GM18498 (cell line): ENCODE measurements at regions not wholly inside any gene's neighbourhood (a gene's known extent, or its start where the extent isn't known, plus 50 kb on each side); places are given as distances from the start of the nearest gene placed in this dataset.
"Not testable (repeated sequence)": the region's sequence is repeated elsewhere in the genome, so short reads cannot be mapped to it uniquely, and the experiment has no call there.

ENCODE experiments used
- ATAC-seq: cut with Tn5 transposase; IDR thresholded peaks from one replicate; pipeline ENCODE4 v1.9.1; 2021; ENCODE audit warnings: mild to moderate bottlenecking, moderate library complexity; ENCODE audit not compliant: unreplicated experiment

DNA sequence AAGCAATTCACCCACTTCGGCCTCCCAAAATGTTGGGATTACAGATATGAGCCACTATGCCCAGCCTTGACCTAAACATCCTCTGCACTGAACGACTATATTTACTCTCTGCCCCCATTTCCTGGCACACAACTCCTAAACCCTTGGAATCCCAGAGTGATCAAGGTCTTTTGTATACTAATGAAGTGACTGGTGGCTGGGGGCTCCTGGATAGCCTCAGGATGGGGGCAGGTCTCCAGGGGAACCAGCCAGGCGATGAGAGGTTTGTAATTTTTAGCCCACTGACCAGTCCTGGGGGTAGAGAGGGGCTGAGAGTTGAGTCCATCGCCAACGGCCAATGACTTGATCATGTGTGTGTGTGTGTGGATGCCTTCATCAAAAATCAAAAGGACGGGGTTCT lies 71.1 kb downstream of the FAM50B start:
- no peak for ATAC-seq

DNA sequence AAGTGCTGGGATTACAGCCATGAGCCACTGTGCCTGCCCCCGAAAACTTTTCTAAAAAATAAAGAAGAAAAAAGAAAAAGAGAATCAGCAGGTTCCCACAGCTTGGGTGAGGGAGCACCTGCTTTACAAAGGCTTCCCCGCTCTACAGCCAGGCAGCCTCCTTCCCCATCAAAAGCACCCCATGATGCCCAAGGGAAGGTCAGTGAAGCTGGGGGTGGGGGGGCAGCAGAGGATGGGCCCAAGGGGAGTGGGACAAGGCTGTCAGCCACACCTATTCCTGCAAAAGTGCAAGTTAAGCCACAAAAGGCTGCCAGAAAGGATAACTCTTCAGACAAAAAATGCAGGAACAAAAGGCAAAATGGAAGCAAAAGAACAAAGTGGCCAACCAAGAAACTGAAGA lies 72.5 kb downstream of the FAM50B start:
- no peak for ATAC-seq

GRCh38 chr6:3922619-3923018 lies 73.4 kb downstream of the FAM50B start:
- not testable (repeated sequence) for ATAC-seq

DNA sequence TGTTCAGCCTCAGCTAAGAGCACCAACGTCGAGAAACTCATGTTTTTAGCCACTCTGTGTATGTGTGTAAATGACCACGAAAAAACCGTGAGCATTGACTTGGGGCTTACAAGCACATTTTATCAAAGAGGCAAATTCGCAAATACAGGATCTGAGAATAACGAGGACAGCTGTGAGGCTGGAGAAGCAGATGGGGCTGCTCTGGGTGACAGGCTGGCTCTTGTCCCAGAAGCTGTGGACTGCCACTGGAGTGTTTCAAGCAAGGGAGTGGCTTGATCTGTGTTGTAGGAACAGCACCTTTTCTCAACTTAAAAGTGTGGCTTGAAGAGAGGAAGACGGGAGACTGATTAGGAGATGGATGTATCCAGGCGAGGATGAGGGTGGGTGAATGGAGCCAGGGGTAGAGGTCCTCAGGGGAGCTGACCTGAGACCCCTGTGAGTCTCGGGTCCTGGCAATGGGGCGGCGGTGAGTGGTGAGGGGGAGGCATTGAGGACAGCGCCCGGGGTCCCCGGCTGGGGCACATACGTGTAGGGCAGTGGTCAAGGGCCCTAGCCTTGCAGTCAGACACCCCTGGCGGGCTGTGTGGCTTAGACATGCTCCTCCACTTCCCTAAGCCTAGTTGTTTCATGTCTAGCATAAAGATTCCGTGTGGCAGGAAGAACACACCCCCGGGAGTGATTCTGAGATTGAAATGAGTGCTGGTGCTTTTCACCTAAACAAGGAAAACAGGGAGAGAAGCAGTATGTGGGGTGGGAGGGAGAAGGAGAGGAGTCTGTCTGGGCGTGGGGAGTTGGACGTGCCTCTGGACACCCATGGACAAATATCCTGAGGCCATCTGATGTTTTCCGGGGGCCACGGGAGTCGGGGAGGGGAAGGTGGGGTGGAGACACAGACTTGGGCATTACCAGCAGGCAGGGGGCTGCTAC lies 76.3 kb downstream of the FAM50B start:
- not testable (repeated sequence) for ATAC-seq

DNA sequence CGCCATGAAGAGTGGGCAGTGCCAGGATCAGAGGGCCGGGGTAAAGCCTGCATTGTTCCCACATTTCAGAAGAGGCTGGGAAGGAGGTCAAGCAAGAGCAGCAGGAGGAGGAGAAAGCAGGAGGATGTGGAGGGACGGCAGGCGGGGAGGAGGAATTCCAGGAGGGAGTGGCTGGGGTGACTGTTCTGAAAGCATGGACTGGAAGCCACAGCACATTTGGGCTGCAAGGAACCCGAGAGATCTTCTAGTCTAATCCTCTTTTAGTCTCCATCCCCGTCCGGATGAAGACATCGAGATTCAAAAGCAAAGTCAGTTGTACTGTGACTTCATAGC lies 76.9 kb downstream of the FAM50B start:
- no peak for ATAC-seq

DNA sequence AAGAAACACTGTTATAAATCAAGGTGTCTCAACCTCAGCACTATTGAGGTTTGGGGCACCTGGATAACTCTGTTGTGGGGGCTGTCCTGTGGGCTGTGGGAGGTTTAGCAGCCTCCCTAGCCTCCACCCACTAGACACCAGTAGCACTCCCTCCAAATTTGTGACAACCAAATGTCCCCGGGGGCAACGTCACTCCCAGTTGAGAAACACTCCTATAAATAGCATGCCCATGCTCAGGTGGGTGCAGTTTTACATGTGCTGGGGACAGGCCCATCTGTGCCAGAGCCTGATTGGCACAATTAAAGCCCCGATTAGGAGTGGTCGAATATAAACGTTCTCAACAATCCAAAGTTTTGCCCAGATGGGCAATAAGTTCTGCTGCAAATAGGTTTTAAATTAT lies 78.9 kb downstream of the FAM50B start:
- ATAC-seq = no peak

DNA sequence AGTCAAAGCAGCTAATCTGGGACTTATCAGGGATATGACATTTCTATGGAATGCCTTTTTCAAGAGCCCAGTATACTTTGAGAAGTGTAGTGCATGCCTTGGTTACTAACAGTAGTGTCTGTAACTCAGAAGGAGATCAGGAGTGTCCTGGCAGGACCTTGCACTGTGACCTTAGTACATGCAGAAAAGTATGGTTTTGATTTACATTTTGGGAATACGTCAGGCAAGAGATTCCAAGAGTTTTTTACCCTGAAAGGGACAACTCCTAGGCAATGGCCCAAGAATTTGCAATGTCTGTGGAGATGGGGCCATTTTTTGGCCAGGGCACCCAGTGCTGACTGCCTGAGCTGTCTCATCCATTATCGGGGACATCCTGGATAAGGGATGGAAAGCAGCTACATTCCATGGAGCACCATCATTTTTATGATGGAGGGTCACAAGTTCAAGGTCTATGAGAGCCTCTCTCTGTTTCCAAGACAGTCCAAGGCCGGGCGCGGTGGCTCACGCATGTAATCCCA lies 80.2 kb downstream of the FAM50B start:
- no peak for ATAC-seq

GRCh38 chr6:3937438-3937837 lies 88.3 kb downstream of the FAM50B start:
- no peak for ATAC-seq

- no peak for ATAC-seq
These were observed 89.7 kb downstream of the FAM50B start for GRCh38 chr6:3938715-3939367.

- ATAC-seq = no peak
These were observed 90.3 kb downstream of the FAM50B start for GRCh38 chr6:3939368-3939958.

GRCh38 chr6:3939964-3940363 lies 90.8 kb downstream of the FAM50B start:
- ATAC-seq = no peak

DNA sequence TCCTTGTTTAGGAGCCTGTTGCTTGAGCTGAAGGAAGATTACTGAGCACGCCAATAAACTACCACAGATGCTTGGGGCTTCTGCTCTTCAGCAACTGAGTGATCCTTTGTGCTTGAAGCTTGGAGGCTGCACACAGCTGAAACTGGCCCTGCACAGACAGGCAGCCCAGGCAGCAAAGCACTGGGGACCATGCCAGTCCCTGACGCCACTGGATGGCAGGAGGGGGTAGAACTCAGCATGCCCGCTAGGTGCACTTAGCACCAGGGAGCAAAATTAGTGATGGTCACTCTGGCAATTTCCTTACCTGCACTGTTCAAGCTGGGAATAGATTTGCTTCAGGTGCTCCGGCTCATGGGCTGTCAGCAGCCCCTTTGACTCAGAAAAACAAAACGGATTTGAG lies 91.5 kb downstream of the FAM50B start:
- ATAC-seq = no peak

GRCh38 chr6:3943331-3943765 lies 94.2 kb downstream of the FAM50B start:
- no peak for ATAC-seq

DNA sequence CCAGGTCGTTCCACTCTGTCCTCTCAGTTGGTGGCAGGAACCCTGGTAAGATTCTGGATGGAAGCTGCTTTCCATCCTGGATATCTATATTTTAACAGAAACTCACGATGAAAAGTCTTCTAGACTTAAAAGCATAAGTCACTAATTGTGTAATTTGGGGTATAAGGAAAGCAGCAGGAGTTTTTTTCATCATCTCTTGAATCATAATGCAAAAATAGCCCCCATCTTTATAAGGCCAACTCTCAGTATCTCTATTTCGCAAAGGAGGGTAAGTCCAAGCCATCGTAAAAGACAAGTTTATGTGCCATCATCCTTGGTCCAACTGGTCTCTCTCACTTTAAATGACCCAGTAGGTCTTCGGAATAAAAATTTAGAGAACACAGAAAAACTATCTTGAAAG lies 95.1 kb downstream of the FAM50B start:
- no peak for ATAC-seq

DNA sequence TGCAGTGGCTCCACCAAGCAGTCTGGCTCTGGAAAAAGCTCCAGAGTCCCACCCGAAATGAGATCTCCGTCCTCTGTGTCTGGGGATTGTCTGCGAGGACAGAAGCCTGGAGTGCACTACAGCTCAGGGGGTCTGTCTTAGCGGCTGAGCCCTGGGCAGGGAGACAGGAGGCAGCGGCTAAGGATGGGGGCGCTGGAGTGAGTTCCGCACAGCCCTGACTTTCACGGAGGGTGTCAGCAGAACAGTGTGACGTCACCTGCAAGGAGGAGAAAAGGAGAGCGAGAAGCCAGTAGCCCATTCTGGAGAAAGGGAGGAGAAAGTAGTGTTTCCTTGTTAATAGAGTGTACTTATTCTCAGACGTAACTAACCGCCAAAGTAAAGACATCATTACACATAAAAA lies 97.6 kb downstream of the FAM50B start:
- no peak for ATAC-seq

DNA sequence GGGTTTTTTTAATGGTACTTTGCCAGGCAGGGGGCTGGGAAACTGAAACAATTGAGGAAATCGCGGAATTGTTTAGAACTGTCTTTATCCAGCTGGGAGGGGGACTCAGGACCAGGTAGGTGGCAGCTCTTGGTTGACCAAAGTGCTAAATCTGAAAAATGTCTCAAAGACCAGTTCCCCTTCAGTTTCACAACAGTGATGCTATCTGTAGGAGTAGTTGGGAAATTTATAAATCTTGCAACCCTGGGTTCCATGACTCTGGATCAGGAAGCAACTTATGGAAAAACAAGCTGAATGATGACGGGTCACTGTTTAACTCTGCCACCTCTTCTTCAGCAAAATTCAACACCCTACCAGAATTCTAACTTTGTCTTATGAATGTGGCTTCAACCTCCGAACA lies 99.7 kb downstream of the FAM50B start:
- no peak for ATAC-seq

DNA sequence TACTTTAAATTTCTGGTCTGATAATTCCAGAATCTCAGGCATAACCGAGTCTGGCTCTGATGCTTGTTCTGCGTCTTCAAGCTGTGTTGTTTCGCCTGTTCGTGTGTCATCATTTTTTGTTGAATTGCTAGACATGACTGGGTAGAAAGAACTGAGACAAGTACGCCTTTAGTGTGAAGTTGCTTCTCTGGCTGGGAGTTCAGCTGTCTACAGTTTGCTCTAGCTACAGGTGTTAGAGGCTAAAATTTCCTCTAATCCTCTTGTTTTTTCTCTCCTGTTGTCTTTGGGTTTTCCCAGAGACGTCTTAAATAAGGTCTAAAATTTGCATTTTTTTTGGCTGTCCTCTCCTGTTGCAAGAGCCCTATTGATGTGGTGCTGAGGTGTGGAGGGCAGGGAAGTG lies 100.3 kb downstream of the FAM50B start:
- no peak for ATAC-seq

DNA sequence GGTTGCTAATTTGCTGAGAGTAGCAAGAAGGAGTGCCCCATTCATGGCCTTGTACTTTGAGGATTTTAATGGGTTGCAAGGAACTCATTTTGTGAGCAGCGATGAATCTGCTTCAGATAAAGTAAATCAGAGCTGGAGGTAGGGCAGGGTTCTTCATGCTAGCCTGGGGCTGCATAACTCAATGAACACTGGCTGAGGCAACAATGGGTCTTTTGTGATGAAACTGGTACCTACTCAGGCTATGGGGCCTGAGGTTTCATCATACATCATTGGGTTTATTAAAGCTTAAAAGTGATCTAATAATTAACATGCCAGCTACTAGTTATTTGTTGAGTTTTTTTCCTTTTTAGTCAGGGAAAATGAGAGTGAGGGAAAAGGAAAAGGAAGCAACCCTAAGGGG lies 106.9 kb downstream of the FAM50B start:
- ATAC-seq = no peak

DNA sequence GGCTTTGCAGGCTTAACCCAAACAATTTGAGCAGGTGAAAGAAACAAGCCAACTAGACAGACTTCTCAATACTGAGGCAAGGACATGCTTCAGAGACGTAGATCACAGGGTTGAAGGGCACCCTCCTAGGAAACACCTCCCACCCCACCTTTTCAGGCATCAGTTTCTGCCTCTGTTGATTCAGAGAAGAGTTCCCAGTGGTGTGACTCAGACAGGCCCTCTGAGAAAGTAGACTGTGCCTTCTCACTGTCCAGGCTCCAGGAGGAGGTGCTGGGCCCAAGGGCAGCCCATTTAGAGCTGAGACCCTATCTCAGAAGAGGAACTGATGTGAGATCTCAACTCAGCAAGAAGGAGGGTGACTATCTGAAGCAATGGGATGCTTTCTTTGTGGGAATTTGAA lies 108.1 kb downstream of the FAM50B start:
- no peak for ATAC-seq

DNA sequence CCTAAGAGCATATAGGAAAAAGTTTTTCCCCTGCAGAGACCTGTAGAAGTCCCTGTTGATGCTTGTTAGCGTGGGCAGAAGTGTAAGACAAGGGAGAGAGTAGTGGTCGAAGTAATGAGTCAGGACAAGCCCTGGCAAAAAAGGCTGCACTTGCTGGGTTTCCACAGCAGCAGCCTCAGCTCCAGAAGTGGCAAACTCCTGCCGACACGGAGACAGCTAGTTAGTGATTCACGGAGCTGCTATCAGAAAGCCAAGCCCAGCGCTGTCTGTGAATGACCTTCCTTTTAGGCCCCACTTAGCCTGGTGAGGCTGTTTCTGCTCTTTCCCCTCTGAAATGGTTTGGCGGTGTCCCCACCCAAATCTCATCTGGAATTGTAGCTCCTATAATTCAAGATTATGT lies 109.1 kb downstream of the FAM50B start:
- ATAC-seq = no peak

DNA sequence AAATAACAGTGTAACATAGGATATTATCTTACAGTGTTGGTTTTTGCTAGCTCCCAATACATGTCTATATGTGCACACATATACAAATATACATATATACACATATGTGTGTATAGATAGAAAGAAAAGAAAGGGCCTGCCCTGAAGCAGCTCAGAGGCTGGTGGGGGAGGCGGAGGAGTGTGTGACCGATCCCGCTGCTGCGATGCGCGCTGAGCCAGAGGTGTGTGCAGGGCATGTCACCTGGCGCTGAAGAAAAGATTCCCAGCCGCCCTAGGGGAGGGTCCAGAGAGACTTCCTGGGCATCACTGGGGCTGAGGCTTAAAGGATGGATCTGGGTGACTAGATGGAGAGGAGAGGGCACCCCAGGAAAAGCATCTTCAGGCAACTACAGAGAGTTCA lies 110.2 kb downstream of the FAM50B start:
- ATAC-seq = no peak
